Hippocampal formation (tissue), 2 donors: ENCODE measurements at regions not wholly inside any gene's neighbourhood (a gene's known extent, or its start where the extent isn't known, plus 50 kb on each side); places are given as distances from the start of the nearest gene placed in this dataset.
A peak's percentile ranks its signal among the peaks of the same experiment; 100 is the strongest.

Source experiments
- DNase-seq, 2 donors: peaks; one replicate each; lab custom pipeline; 2025; lab: John Stamatoyannopoulos, UW

- no peak for DNase-seq
These were observed 423.3 kb downstream of the CENPC start for GRCh38 chr4:67122029-67122428.

- DNase-seq, result no peak
These were observed 424.9 kb downstream of the CENPC start for GRCh38 chr4:67120369-67120768.

GRCh38 chr4:67109276-67109675, 436.0 kb downstream of the CENPC start:
- DNase-seq, result no peak

- no peak for DNase-seq
These were observed 438.3 kb downstream of the CENPC start for GRCh38 chr4:67106861-67107460.

GRCh38 chr4:67104145-67104544, 441.2 kb downstream of the CENPC start:
- DNase-seq, result no peak

GRCh38 chr4:67103001-67103747, 442.1 kb downstream of the CENPC start:
- peak in 1 of 2 donors; percentile 9 for DNase-seq

- no peak for DNase-seq
These were observed 443.7 kb downstream of the CENPC start for GRCh38 chr4:67101612-67102011.

- no peak for DNase-seq
These were observed 453.0 kb downstream of the CENPC start for GRCh38 chr4:67092351-67092750.

GRCh38 chr4:67091673-67092072, 453.6 kb downstream of the CENPC start:
- DNase-seq, result no peak

GRCh38 chr4:67087897-67088296, 457.4 kb downstream of the CENPC start:
- no peak for DNase-seq

GRCh38 chr4:67084783-67085182, 460.5 kb downstream of the CENPC start:
- peak in 1 of 2 donors; percentile 45 for DNase-seq

- no peak for DNase-seq
These were observed 461.8 kb downstream of the CENPC start for GRCh38 chr4:67083496-67083895.

- no peak for DNase-seq
These were observed 462.6 kb downstream of the CENPC start for GRCh38 chr4:67082746-67083145.

- DNase-seq, result no peak
These were observed 465.2 kb downstream of the CENPC start for GRCh38 chr4:67080046-67080557.

- DNase-seq, result no peak
These were observed 473.7 kb downstream of the CENPC start for GRCh38 chr4:67071641-67072040.

GRCh38 chr4:67055319-67055718, 490.0 kb downstream of the CENPC start:
- DNase-seq, result no peak

GRCh38 chr4:67054896-67055295, 490.4 kb downstream of the CENPC start:
- DNase-seq, result no peak

GRCh38 chr4:67052814-67053675, 492.3 kb downstream of the CENPC start:
- DNase-seq, result no peak

GRCh38 chr4:67051000-67051789, 494.1 kb downstream of the CENPC start:
- no peak for DNase-seq

GRCh38 chr4:67049446-67049845, 495.9 kb downstream of the CENPC start:
- DNase-seq, result no peak

- no peak for DNase-seq
These were observed 496.8 kb downstream of the CENPC start for GRCh38 chr4:67048530-67048929.

GRCh38 chr4:67040315-67040714, 505.0 kb downstream of the CENPC start:
- no peak for DNase-seq
